HG03066 (cell line): ENCODE measurements at regions not wholly inside any gene's neighbourhood (a gene's known extent, or its start where the extent isn't known, plus 50 kb on each side); places are given as distances from the start of the nearest gene placed in this dataset.
"Not testable (repeated sequence)": the region's sequence is repeated elsewhere in the genome, so short reads cannot be mapped to it uniquely, and the experiment has no call there.

Experiments
- ATAC-seq: cut with Tn5 transposase; IDR thresholded peaks from one replicate; pipeline ENCODE4 v1.9.1; 2021; ENCODE audit warnings: low read depth; ENCODE audit not compliant: unreplicated experiment

DNA sequence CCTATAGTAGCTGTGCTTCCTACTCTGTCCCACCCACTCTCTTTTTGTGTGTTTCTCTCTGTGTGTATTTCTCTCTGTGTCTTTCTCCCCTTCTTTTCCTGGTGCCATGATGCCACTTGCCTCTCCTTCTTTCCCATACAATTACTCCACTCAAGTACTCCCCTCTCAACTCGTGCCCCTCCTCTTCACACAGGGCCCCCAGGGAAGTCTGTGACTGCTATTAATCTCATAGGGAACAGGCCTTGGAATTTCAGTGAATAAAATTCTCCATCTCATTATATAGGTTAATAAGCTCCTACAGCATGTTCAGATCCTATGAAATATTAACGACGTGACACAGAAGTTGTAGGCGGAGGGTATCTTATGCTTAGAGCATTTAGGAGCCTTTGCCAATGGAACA lies 205.9 kb upstream of the EPHA4 start:
- no peak for ATAC-seq

DNA sequence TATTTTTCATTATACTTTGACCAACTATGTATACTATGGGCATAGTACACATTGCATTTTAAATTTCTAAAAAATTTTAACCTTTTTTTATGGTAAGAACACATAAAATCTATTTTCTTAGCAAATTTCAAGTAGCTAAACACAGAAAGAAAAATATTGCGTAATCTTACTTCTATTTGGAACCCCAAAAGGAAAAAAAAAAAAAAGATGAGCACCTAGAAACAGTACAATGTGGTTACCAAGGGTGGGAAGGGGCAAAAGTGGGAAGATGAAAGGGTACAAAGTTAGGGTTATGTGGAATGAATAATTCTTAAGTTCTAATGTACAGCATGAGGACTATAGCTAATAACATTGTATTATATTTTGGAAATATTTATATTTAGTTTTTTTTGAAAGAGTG lies 205.0 kb upstream of the EPHA4 start:
- ATAC-seq: no peak

DNA sequence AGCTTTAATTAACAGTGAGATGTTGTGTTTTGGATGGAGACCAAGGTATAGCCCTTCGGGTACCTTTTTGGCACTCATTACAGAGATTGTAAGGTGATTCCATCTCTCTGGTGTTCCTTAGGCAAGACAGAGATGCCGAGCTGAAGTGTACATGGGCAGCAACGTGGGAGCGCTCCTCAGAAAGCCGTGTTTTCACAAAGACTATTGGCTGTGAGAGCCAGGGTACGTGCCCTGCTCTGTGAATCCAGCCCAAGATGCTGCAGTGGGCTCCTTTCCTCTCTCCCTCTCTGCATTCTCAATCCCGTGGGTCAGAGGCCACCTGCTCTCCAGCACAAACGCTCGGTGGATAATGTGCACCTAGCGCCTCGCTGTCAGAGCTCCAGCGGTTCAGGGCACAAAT lies 203.0 kb upstream of the EPHA4 start:
- ATAC-seq: no peak

DNA sequence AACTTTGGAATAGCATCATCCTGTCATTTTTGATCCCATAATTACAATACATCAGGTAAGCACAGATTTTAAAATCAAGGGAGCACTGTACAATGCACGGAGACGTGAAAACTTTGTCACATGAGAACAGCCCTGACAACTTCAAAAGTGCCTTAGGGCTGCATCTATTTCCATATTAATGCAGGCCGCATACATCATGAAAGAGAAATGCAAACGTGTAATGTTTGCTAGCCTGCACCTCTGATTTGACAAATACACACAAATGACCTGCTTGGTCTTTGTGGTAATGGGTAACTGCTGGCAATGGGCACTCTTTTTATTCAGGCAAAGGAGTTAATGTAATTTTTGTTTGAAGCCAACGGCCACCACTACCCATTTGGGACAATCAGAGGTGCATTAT lies 202.0 kb upstream of the EPHA4 start:
- no peak for ATAC-seq

DNA sequence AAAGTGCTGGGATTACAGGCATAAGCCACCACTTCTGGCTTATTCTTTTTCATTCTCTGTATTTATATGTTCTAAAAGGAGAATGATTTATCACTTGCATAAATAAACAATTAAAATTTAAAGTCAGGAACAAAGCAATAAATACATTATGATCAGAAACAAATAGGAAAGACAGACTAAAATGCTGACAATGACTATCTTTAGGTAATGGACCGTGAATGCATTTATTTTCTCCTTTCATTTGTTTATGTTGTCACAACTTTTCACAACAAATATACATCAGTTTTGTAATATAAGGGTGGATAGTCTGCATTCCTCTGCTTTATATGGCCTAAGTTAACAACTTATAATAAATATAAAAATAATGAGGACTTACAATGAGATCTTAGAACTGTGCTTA lies 199.2 kb upstream of the EPHA4 start:
- no peak for ATAC-seq

DNA sequence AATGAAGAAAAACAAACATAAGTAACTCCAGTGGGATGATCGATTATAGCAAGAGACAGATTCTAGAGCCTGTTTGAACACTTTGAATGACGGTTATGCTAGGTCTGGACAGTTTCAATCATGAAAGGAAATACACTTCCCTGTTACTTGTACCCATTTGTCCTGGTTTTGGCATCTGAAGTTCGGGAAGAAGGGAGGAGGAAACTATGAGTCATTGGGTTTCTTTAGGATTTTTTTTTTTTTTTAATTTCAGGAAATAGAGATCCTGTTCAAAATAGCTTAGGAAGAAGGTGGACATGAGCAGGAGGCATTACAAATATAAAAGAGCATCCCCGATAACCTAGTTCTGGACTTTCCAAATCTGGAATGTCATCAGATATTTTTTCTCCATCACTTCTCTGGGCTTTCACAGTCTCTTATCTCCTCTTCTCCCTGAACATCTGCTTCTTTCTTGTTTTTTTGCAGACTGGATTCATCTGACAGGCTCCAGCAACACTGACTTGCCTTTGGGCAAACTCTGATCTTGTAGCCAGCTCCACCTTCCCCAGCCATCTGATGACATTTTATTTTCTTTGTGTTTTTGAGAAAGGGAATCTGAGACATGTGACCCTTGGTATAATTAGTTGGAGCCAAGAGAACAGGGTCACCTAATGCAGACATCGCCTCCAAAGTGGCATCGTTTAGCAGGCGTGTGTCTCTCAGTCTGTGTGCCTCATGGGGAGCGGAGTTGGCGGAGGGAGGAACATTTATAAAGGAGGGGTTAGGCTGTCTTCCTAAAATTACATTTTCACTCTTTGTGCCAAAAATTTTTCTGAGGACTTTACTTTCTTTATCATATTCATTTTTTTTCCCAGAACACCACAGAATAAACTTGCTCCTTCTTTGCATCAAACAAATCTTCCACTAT lies 195.3 kb upstream of the EPHA4 start:
- no peak for ATAC-seq

DNA sequence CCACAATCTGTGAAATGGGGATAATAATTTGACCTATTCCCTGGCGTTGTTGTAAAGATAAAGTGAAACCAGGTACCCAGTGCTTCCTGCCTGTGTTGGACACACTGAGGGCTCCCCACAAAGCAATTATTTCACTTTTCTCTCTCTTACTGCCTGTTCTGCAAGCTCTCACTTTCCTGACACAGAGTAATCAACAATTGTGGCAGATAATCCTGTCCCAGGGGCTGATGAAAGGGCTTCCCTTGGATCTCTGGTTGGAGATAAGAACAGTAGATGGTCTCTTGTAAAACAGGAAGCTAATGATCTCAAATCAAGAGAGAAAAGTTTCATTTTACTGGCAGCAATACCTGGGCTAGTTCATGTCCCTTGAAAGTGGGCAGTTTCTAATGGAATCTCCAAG lies 190.4 kb upstream of the EPHA4 start:
- no peak for ATAC-seq

DNA sequence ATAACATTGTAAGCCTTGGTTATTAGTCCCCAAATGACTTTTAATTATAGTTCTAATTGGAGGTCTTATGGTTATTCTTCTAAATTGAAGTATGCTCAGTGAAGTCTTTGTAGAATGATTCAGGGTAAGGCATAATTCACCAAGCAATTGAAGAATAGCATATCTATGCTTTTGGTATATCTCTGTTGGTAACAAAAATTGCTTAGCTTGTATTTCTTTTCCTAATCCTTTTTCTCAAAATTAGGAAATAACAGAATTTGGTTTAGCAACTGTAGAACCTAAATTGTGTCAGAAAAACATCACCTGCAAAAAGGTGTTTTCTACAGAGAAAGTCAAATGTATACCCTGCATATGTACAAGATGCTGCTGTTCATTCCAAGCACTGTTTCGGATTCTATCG lies 189.2 kb upstream of the EPHA4 start:
- no peak for ATAC-seq

DNA sequence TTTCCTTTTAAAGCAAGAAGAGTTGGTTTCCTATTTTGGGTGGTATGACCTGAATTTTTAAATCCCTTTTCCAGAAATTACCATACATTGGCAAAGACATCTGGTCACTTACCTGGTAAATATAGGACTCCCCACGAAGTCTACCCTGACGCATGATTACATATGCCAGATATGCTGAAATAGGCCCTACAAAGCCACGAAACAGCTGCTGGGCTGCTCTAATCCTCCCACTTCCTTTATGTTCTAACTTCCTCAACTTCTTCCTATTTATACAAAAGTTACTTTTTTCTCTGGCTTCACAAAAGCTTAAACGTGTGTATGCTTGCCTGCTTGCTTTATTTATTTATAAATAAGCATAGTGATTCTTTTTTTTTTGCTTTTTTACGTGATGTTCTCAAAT lies 186.0 kb upstream of the EPHA4 start:
- no peak for ATAC-seq

DNA sequence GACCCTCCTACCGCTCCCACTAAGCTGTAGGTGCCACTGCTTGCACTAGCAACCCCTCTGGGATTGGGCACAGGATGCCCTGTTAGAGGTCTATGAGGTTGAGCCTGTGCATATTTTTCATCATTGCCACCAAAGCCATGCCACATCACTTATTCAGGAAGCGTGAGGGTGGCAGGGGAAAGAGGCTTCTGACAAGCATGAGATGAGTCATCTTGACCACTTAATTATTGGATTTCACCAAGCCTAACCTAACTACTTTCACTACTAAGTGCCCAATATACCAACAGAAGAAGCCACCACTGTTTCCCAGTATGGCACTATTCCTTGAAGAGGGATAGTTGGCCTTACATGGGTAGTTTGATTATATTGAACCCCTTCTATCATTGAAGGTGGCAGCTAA lies 181.3 kb upstream of the EPHA4 start:
- ATAC-seq: no peak

DNA sequence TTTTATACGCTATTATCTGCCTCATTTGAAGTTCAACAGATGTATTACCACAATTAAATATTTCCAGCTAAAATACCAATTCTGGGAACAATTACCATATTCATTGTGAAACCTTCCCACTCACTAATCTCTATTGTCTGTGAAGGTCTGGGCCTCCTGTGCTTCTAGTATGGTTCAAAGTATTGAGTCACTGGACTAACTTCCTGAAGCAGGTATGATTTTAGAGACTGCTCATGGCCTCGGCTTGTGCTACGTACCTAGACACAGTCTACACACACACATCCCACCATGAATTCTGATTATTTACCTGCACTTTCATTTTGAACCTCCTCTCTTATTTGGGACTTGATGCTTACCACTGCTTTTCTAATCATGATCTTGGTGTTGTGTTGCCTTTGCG lies 180.7 kb upstream of the EPHA4 start:
- ATAC-seq: no peak

DNA sequence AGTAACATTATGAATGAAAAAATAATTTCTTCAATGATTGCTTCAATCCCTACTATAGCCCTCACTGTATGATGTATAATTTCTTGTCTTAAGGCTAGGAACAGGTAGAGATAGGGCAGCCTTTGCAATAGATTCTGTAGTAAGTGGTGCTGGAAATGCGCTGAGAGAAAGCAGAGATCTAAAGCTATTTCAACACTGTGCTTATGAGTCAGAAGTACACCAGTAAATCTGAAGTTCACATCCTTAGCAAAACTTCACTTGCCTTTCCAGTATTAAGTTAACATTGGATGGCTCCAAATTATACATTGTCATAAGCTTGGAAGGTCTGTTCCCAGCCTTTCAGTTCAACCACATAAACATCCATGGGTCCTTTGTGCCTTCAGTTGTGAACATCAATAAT lies 178.2 kb upstream of the EPHA4 start:
- ATAC-seq: no peak

DNA sequence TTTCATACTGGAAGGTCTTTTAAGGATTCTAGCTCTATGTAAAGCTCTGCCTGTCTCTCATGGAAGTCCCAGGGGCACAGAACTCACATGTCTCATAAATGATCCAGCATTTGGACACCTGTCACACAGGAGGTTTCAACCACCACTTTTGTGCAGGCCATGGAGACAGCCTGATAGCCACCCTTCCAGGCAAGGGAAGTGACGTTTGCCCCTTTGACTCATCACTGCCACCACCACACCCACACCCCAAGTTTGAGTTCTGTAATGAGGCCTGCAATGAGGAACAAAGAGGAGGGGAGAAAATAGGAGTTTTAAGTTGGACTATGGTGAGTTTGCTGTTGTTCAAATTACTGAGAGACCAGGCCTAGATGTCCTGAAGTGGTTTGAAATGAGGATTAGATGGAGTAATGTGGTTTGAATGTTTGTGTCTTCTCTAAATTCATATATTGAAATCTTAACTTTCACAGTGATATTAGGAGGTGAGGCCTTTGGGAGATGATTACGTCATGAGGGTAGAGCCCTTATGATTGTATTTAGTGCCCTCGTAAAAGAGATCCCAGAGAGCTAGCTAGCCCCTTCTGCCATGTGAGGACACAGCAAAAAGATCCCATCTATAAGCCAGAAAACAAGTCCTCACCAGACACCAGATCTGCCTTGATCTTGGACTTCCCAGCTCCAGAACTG lies 175.3 kb upstream of the EPHA4 start:
- no peak for ATAC-seq

DNA sequence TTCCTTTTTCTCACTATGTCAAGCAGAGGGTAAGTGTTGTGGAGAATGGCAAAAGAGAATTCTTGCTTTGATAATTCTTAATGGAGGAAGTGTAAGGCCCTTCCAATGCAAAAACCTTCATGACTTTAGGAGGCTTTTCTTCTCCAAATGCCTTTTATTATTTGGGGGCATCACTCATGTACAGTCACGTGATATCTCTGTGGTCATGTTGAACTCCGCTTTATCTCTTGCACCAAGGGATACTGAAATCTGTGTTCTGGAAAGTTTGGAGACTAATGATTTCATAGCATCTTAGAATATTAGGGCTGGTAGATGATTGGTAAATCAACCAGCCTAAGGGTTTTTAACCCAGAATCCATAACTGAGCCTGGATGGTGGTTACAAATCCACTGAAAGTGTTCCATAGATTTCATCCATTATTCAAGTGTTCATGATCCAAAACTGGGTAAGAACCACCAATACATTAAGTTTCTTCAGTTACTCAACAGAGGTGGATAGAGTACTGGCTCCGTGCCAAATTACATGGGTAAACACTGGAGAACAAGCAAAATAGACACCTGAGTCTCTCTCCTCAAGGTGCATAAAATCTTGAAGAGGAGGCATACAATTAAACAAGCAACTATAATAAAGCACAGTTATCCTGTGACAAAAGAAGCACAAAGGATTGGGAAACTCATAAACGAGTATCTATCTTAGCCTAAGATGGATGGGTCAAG lies 169.6 kb upstream of the EPHA4 start:
- no peak for ATAC-seq

DNA sequence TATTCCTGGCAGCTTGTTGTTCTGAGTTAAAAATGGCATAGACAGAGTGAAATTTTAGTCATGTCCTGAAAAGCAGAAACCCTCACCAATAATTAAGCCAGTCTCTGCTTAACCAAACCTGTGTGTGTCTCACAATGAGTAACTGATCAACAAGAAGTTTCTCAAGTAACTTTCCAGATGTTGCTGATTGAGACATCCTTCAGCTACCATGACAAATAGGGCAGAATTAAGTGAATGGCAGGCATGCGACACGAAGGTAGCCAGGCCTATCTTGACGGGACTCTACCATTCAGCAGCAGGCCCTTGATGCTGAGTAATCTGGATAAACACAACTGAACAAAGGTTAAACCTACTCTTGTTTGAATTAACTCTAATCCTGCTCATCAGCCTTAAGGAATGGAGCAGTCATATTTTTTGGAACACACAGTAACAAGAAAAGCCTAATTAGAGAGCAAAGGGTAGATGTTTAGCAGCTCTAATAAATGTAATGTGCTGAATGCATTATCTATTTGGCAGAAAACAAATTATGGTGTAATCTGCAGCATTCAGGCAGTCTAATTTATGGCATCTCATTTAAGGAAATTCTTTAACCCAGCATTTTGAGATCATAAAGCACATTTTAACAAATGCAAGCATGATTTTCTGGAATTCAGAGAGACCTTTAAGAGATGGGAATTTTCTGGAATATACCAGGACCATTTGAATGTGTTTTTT lies 159.5 kb upstream of the EPHA4 start:
- ATAC-seq: peak; percentile 78

DNA sequence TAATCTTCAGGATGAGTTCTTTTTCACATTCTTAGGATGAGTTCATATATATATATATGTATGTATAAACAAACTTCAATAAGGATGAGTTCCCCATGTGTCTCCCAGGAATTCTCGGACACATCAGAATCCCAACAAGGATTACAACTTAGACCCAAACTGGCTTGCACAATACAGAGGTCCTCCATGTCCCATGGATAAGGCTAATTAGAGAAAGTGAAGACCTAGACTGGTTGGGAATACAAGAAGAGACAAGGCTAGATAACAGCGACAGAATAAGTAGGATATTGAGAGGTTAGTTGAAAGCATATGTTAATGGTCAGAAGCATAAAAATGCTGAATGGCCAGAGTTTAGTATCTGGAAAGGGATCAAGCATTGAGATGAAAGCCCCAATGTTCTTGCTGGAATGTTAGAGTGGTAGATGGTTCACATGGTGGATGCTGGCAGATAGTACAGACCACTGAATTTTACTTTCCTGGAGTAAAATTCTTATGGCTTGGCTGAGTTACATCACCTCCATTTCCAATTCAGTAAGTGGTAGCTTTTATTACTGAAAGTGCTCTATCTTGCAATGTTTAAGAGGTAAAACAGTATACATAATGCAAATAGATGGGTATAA lies 154.9 kb upstream of the EPHA4 start:
- no peak for ATAC-seq

DNA sequence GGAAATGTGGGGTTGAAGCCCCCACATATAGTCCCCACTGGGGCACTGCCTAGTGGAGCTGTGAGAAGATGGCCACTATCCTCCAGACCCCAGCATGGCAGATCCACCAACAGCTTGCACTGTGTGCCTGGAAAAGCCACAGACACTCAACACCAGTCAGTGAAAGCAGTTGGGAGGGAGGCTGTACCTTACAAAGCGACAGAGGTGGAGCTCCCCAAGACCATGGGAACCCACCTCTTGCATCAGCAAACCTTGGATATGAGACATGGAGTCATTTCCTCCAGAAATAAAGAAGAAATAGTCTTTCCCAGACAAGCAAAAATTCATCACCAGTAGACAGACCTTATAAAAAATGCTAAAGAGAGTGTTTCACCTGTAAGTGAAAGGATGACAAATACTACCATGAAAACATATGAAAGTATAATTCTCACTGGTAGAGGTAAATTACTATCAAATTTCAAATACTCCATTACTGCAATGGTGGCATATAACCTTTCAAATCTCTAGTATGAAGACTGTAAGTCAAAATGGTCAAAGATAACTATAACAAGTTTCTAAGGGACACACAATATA lies 152.6 kb upstream of the EPHA4 start:
- ATAC-seq: no peak

DNA sequence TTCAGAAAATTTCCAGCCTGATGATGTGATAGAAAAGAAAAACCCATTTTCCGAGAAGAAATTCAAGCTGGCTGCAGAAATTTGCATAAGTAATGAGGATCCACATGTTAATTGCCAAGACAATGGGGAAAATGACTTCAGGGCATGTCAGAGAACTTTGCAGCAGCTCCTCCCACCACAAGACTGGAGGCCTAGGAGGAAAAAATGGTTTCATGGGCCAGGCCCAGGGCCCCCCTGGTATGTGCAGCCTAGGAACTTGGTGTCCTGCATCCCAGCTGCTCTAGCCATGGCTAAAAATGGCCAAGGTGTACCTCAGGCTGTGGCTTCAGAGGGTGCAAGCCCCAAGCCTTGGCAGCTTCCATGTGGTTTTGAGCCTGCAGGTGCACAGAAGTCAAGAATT lies 152.0 kb upstream of the EPHA4 start:
- not testable (repeated sequence) for ATAC-seq

DNA sequence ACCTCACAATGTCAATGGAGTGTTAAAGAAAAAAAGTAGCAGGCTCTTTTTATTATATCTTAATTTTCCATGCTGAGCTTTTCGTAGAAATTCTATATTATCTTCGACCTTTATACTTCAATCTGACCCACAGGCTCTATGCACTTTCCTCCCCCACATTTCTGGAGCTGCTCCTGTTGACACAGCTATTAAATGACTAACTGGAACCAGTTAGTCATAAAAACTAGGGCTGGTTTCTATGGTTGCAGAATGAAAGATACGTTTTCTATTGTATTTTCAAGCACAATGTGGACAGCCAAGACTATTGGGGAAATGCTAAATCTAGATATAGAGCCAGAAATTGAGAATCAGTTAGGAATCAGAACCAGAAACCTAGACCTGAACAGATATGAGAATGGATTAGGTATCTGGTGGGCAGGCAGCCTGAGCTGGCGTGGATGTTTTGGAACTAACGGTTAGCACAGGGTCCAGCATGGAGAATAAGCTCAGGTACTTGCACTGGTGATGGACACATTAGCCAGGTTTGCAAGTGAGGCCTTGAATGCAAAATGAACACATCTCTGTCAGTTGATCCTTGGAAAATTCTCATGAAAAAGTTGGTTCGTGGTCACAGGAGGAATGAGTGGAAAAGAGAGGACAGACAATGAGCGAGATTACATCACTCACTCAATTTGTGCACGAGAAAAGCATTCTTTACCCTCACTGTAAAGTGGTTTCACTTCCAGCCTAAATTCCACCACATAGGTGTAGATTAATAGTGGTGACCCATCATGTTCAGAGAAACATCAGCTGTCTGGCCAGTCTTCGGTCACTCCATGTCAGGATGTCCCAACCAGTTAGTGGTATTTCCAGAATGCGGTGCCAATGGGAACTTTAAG lies 144.6 kb upstream of the EPHA4 start:
- ATAC-seq: no peak
